Peyer's patch (tissue), 4 donors: ENCODE measurements at regions not wholly inside any gene's neighbourhood (a gene's known extent, or its start where the extent isn't known, plus 50 kb on each side); places are given as distances from the start of the nearest gene placed in this dataset.

Experiments
- CTCF ChIP-seq, 6 experiments: fragments of 450-650 bp in 4 of 6; fragments of 200-600 bp in 2 of 6; sonication (generic) in 1 of 6; IDR thresholded peaks; one replicate each; pipeline ENCODE4 v1.5.1; 2017 to 2019; ENCODE audit warnings: antibody characterized with exemption in 6 of 6, mild to moderate bottlenecking in 3 of 6, moderate library complexity in 1 of 6
- POLR2A ChIP-seq, 2 donors: fragments of 450-650 bp; IDR thresholded peaks; one replicate each; pipeline ENCODE4 v1.5.1; 2017; ENCODE audit warnings: antibody characterized with exemption in 2 of 2, mild to moderate bottlenecking in 2 of 2, moderate library complexity in 2 of 2

- TF ChIP-seq CTCF (IDR thresholded peaks at IDR 0.05) (no peak), POLR2A (IDR thresholded peaks at IDR 0.05) (no peak)
Measured at GRCh38 chr17:27382025-27382424, 74.2 kb upstream of the KSR1 start.
